HG03575 (cell line): ENCODE measurements at regions not wholly inside any gene's neighbourhood (a gene's known extent, or its start where the extent isn't known, plus 50 kb on each side); places are given as distances from the start of the nearest gene placed in this dataset.

Experiments used
- ATAC-seq: cut with Tn5 transposase; IDR thresholded peaks from one replicate; pipeline ENCODE4 v1.9.1; 2021; ENCODE audit not compliant: unreplicated experiment, insufficient number of reproducible peaks, low FRiP score; ENCODE audit errors: extremely low read depth

- ATAC-seq, result no peak
These were observed 710.1 kb downstream of the SORCS3 start for GRCh38 chr10:105351187-105351586.

GRCh38 chr10:105347487-105347886 is 706.4 kb downstream of the SORCS3 start:
- no peak for ATAC-seq

- ATAC-seq, result no peak
These were observed 701.5 kb downstream of the SORCS3 start for GRCh38 chr10:105342606-105343005.

GRCh38 chr10:105339669-105340068 is 698.6 kb downstream of the SORCS3 start:
- ATAC-seq, result no peak

- ATAC-seq, result no peak
These were observed 687.5 kb downstream of the SORCS3 start for GRCh38 chr10:105328503-105329133.
